ENCODE measurements at regions not wholly inside any gene's neighbourhood (a gene's known extent, or its start where the extent isn't known, plus 50 kb on each side); places are given as distances from the start of the nearest gene placed in this dataset.
"Not testable (repeated sequence)": the region's sequence is repeated elsewhere in the genome, so short reads cannot be mapped to it uniquely, and the experiment has no call there.

DNA sequence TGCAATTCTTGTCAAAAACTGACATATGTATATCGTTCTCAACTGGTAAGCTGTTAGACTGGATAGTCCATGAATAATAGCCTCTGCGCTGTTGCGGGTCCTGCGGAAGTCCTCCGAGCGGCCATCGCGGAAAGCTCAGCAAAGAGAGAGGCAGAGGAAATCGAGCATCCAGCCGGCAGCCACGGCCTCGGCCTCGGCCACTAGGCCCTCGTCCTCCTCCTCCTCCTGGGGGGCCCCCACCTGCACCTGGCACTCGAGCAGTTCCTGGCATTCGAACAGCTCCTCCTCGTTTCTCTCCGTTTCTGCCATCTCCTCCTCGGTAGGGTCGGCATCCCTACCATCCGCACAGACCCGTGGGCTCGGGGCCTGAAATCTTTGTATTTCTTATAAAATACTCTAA, 111.2 kb upstream of the CYLC1 start:
- not testable (repeated sequence) for DNase-seq (ENCODE audit: low read depth)

GRCh38 chrX:83750451-83750850, 110.5 kb upstream of the CYLC1 start:
- not testable (repeated sequence) for DNase-seq (ENCODE audit: low read depth)

GRCh38 chrX:83759872-83760271, 101.1 kb upstream of the CYLC1 start:
- peak; percentile 3 for DNase-seq (ENCODE audit: low read depth)

GRCh38 chrX:83771664-83772063, 89.3 kb upstream of the CYLC1 start:
- no peak for DNase-seq (ENCODE audit: low read depth)

Data from ELR (cell line).